ENCODE measurements at regions not wholly inside any gene's neighbourhood (a gene's known extent, or its start where the extent isn't known, plus 50 kb on each side); places are given as distances from the start of the nearest gene placed in this dataset.

DNA sequence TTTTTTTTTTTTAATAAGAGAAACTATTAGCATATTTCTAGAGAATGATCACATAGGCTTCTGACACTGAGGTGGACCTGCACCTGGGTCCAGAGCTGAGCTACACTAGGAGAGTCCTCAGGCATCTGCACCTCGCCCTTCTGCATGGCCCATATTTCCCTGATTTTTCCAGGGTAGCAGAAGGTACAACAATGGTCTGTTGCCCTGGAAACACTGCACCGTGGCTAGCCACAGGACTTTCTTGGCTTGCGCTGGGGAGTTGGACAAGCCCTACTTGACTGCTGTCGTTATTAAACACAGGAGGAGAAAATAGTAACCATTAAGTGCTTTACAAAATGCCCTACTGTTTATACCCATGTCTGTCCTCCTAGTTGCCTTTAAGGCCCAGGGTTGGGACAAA is 615.7 kb upstream of the MEF2C start:
- intact Hi-C loops (cut with micrococcal nuclease; ENCODE audit: unreplicated experiment) = no loop called here
- Histone ChIP-seq H3K9me3 (ENCODE audit: control insufficient read depth, insufficient read depth, low read depth, low read length) (no peaks in the 10 kb centered on the region), H3K4me1 (ENCODE audit: control insufficient read depth, insufficient read depth, low read length) (no peaks in the 10 kb centered on the region), H3K4me3 (ENCODE audit: low read depth in 2 of 2, low read length in 2 of 2) (no peak overlapping the region), H3K36me3 (ENCODE audit: control insufficient read depth, insufficient read depth, low read length) (no peaks in the 10 kb centered on the region), H3K27me3 (ENCODE audit: control insufficient read depth, insufficient read depth, low read length) (no peaks in the 10 kb centered on the region), H3K27ac (ENCODE audit: low read length) (no peak overlapping the region)
- POLR2A ChIA-PET = no interaction called here
- in situ Hi-C loops (cut with HindIII; ENCODE audit: low pct_unique_long_range_greater_than_20kb, low sequenced_read_pairs) = no loop called here
- no TSS peak for BruUV-seq (replicated peaks)
- no peak for DNase-seq (ENCODE audit: low read depth, low spot score)
- no peak for ATAC-seq
- CTCF ChIA-PET = no interaction called here
- no peak for TF ChIP-seq POLR2AphosphoS5 (IDR thresholded peaks at IDR 0.05; ENCODE audit: low read depth, low read length)
- TF ChIP-seq SIN3A (IDR thresholded peaks at IDR 0.05; ENCODE audit: borderline replicate concordance, insufficient read depth, low read depth, low read length) = no peak
- TF ChIP-seq REST (IDR thresholded peaks at IDR 0.05; ENCODE audit: insufficient read depth in 1 of 2, low read depth in 2 of 2, low read length in 1 of 2) = no peak
- TF ChIP-seq TCF7L2 (IDR thresholded peaks at IDR 0.05; ENCODE audit: low read depth, low read length) = no peak
- TF ChIP-seq CTCF (IDR thresholded peaks at IDR 0.05) = no peak

GRCh38 chr5:89493414-89493813 is 610.4 kb upstream of the MEF2C start:
- Histone ChIP-seq H3K4me1 (ENCODE audit: control insufficient read depth, insufficient read depth, low read length) (no peaks in the 10 kb centered on the region), H3K27me3 (ENCODE audit: control insufficient read depth, insufficient read depth, low read length) (no peaks in the 10 kb centered on the region), H3K27ac (ENCODE audit: low read length) (no peak overlapping the region), H3K9me3 (ENCODE audit: control insufficient read depth, insufficient read depth, low read depth, low read length) (no peaks in the 10 kb centered on the region), H3K4me3 (ENCODE audit: low read depth in 2 of 2, low read length in 2 of 2) (no peak overlapping the region), H3K36me3 (ENCODE audit: control insufficient read depth, insufficient read depth, low read length) (no peaks in the 10 kb centered on the region)
- ChIA-PET POLR2A (no interaction called here), CTCF (interaction anchor here (0.6 kb wide), 1 partner anchor 107 kb away, joined by 5 read pairs; no protein-coding TSS in a partner anchor)
- TF ChIP-seq TCF7L2 (IDR thresholded peaks at IDR 0.05; ENCODE audit: low read depth, low read length) (no peak), SIN3A (IDR thresholded peaks at IDR 0.05; ENCODE audit: borderline replicate concordance, insufficient read depth, low read depth, low read length) (no peak), POLR2AphosphoS5 (IDR thresholded peaks at IDR 0.05; ENCODE audit: low read depth, low read length) (no peak), REST (IDR thresholded peaks at IDR 0.05; ENCODE audit: insufficient read depth in 1 of 2, low read depth in 2 of 2, low read length in 1 of 2) (no peak), CTCF (IDR thresholded peaks at IDR 0.05) (no peak)
- intact Hi-C loops (cut with micrococcal nuclease; ENCODE audit: unreplicated experiment) = no loop called here
- ATAC-seq (no peak), DNase-seq (ENCODE audit: low read depth, low spot score) (no peak)
- in situ Hi-C loops (cut with HindIII; ENCODE audit: low pct_unique_long_range_greater_than_20kb, low sequenced_read_pairs) = no loop called here
- no TSS peak for BruUV-seq (replicated peaks)
